LoVo (cell line): ENCODE measurements at regions not wholly inside any gene's neighbourhood (a gene's known extent, or its start where the extent isn't known, plus 50 kb on each side); places are given as distances from the start of the nearest gene placed in this dataset.

Source experiments
- DNase-seq: peaks from one replicate; pipeline ENCODE4 v3.0.0-alpha.2; 2016; ENCODE audit warnings: low spot score

GRCh38 chr12:77406219-77406905 is 341.0 kb upstream of the E2F7 start:
- DNase-seq: no peak

- DNase-seq: peak; percentile 21
Observed at GRCh38 chr12:77402716-77403115, 337.3 kb upstream of the E2F7 start.

GRCh38 chr12:77401770-77402081 is 336.4 kb upstream of the E2F7 start:
- DNase-seq: no peak

- DNase-seq: no peak
Observed at GRCh38 chr12:77401064-77401769, 335.8 kb upstream of the E2F7 start.

- DNase-seq: no peak
Observed at GRCh38 chr12:77392467-77393088, 327.2 kb upstream of the E2F7 start.

GRCh38 chr12:77388445-77389265 is 323.3 kb upstream of the E2F7 start:
- DNase-seq: peak; percentile 14

GRCh38 chr12:77387671-77388070 is 322.3 kb upstream of the E2F7 start:
- no peak for DNase-seq

GRCh38 chr12:77387214-77387613 is 321.8 kb upstream of the E2F7 start:
- DNase-seq: no peak

- DNase-seq: no peak
Observed at GRCh38 chr12:77384941-77385340, 319.6 kb upstream of the E2F7 start.

GRCh38 chr12:77382096-77382742 is 316.9 kb upstream of the E2F7 start:
- no peak for DNase-seq

- DNase-seq: no peak
Observed at GRCh38 chr12:77377622-77378021, 312.3 kb upstream of the E2F7 start.

- DNase-seq: no peak
Observed at GRCh38 chr12:77377116-77377515, 311.7 kb upstream of the E2F7 start.

- no peak for DNase-seq
Observed at GRCh38 chr12:77374673-77375072, 309.3 kb upstream of the E2F7 start.

- DNase-seq: no peak
Observed at GRCh38 chr12:77372494-77372893, 307.1 kb upstream of the E2F7 start.

GRCh38 chr12:77372026-77372425 is 306.7 kb upstream of the E2F7 start:
- no peak for DNase-seq

- no peak for DNase-seq
Observed at GRCh38 chr12:77368379-77368778, 303.0 kb upstream of the E2F7 start.

GRCh38 chr12:77366616-77367015 is 301.2 kb upstream of the E2F7 start:
- no peak for DNase-seq

- no peak for DNase-seq
Observed at GRCh38 chr12:77364400-77364799, 299.0 kb upstream of the E2F7 start.

- DNase-seq: no peak
Observed at GRCh38 chr12:77362509-77363210, 297.3 kb upstream of the E2F7 start.

GRCh38 chr12:77357655-77358054 is 292.3 kb upstream of the E2F7 start:
- no peak for DNase-seq

GRCh38 chr12:77354766-77355362 is 289.5 kb upstream of the E2F7 start:
- no peak for DNase-seq
